NCI-H1048 (cell line): ENCODE measurements at regions not wholly inside any gene's neighbourhood (a gene's known extent, or its start where the extent isn't known, plus 50 kb on each side); places are given as distances from the start of the nearest gene placed in this dataset.
"Not testable (repeated sequence)": the region's sequence is repeated elsewhere in the genome, so short reads cannot be mapped to it uniquely, and the experiment has no call there.

Experiments
- DNase-seq: peaks from one replicate; lab custom pipeline; 2025; lab: John Stamatoyannopoulos, UW

DNA sequence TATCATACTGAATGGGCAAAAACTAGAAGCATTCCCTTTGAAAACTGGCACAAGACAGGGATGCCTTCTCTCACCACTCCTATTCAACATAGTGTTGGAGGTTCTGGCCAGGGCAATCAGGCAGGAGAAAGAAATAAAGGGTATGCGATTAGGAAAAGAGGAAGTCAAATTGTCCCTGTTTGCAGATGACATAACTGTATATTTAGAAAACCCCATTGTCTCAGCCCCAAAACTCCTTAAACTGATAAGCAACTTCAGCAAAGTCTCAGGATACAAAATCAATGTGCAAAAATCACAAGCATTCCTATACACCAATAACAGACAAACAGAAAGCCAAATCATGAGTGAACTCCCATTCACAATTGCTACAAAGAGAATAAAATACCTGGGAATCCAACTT lies 52.5 kb upstream of the CCDC71L start:
- DNase-seq, result not testable (repeated sequence)

DNA sequence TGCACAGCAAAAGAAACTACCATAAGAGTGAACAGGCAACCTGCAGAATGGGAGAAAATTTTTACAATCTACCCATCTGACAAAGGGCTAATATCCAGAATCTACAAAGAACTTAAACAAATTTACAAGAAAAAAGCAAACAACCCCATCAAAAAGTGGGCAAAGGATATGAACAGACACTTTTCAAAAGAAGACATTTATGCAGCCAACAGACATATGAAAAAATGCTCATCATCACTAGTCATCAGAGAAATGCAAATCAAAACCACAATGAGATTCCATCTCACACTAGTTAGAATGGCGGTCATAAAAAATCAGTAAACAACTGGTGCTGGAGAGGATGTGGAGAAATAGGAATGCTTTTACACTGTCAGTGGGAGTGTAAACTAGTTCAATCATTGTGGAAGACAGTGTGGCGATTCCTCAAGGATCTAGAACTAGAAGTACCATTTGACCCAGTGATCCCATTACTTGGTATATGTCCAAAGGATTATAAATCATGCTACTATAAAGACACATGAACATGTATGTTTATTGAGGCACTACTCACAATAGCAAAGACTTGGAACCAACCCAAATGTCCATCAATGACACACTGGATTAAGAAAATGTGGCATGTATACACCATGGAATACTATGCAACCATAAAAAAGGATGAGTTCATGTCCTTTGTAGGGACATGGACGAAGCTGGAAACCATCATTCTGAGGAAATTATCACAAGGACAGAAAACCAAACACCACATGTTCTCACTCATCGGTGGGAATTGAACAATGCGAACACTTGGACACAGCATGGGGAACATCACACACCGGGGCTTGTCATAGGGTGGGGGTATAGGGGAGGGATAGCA lies 53.9 kb upstream of the CCDC71L start:
- not testable (repeated sequence) for DNase-seq

DNA sequence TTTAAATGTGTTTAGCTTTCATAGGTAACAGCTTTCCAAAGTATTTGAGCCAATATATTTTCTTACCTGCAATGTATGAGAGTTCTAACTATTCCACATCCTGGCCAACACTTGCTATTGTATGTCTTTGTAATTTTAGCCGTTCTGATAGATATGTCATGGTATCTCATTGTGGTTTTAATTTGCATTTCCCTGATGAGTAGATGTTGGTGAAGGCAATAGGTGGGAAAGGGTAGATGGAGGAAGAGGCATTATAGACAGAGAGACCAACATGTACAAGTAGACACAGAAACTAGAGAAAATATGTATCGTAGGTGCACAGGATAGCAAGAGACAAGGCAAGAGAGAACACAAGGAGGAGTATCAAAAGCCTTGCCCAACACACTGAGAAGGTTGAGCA lies 54.8 kb upstream of the CCDC71L start:
- no peak for DNase-seq

GRCh38 chr7:106717254-106717954 lies 56.4 kb upstream of the CCDC71L start:
- no peak for DNase-seq

DNA sequence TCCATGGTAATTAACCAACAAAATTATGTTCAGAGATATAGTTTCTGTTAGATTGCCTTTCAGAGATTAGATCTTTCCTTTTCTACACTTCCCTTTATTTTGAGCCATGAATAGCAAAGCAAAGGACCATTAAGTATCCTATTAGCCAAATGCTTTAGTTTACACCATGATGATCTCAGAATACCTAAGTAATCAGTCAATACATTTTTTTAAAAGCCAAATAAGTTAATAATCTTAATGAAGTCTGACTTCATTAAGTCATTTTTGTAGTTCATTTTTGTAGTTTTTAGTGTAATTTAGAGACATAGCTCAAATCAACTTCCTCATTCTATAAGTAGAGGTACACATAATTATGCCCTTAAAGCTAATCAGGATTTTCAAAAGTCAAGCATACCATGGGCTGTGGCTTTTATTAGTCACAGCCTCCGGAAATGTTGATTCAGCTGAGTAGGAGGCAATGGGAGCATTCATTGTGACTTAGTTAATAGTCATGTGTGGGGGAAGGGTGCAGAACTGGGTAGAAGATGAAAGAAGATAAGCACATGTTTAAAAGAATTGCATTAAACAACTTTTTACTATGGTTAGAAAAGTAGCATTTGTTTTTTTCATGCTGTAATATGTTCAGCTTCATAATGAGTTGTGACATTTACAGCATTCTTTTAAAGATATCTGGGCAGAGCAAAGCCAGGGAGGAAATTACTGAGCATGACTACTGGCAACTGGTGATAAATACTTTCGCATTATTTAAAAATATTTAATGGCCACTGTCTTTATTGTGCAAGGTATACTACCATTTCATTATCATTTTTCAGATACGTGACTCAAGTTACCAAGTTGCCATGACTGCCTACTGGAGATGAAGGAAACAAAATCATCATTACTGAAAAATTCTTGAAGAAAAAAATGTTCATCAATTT lies 57.3 kb upstream of the CCDC71L start:
- peak; percentile 35 for DNase-seq

GRCh38 chr7:106720641-106721040 lies 59.7 kb upstream of the CCDC71L start:
- DNase-seq, result no peak

- DNase-seq, result no peak
These were observed 61.1 kb upstream of the CCDC71L start for GRCh38 chr7:106721816-106722785.

GRCh38 chr7:106723398-106723797 lies 62.4 kb upstream of the CCDC71L start:
- no peak for DNase-seq

DNA sequence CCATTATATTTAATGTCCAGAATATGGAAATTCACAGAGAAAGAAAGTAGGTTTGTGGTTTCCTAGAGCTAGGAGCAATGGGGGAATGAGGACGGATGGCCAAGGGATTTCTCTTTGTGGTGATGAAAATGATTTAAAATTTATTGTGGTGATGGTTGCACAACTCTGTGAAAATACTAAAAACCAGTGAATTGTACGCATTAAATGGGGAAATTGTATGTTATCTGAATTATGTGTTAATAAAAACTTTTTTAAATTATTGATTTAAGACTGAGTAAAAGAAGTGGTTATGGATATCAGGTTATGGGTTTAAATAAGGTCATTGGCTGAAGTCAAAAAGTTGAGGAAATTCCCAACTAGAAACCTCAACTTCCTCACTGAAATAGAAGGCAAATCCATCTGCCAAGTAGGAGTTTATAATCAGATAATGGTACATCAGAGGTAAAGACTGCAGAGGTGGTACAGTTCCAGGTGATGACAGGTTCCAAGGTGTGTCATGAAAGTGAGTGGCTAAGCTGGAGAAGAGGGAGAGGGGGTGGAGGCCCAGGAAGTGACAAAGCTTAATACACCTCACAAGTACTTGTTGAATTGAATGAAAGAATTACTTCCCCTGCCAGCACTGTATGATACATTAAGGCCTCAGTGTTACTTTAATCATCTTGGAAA lies 68.9 kb upstream of the CCDC71L start:
- no peak for DNase-seq

DNA sequence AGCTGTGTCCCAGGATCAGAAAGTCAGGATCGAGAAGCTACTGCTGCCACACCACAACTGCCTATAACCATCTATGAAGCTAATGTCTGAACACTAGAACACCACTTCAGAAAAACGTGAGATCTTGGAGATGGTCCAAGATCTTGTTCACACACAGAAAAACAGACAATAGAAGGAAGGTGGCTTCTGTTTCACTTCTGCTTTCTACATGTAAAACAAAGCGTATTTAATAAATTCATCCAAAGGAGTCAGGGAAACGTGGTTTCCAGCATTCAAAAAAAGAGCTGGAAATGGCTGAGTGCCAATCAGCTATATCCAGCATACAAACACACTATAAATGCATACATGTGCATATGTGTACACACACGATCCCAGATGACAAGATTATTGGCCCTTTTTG lies 70.2 kb upstream of the CCDC71L start:
- no peak for DNase-seq

DNA sequence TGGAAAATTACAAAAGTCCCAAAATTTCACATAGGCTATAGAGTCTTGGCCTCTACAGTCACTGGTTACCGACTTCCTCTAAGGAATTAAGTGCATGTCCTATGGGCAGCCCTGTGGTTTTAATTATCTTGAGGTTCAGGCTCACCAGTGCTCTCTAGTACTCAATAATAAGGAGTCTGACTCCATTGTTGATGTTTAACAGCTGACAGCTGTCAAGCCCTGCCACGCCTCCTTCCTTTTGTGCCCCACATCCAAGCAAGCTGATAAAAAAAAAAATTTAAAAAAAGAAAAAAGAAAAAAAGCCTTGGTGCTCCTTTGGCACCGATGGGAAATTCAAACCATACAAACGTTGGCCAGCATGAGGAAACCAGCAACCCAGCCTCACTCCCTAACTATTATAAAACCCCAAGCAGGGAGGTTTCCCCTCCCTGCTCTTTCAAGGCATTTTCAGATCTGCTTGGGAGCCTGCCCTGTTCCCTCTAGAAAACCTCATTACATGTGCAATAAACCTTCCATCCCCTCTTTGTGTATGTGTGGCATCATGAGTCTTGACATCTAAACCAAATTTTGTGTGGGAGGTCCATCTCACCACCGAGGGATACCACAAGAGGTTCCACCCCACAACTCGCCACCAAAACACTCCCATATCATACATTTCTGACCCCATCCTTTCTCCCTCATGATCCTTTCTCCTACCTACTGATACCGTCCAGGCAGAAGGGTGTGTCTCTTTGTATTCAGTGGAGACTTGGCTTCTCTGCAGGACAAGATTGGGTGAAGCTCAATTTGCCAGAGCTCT lies 70.9 kb upstream of the CCDC71L start:
- DNase-seq, result no peak

GRCh38 chr7:106735637-106736036 lies 74.7 kb upstream of the CCDC71L start:
- no peak for DNase-seq

DNA sequence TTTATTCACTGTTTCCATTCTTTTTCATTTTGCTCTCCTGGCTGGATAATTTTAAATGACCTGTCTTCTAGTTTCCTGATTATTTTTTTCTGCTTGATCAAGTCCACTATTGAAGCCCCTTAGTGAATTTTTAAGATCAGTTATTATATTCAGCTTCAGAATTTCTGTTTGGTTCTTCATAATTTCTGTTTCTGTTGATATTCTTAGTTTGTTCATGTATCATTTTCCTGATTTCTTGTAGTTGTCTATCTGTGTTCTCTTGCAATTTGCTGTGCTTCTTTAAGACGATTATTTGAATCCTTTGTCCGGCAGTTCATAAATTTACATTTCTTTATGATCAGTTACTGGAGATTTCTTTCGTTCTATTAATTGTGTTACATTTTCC lies 75.2 kb upstream of the CCDC71L start:
- no peak for DNase-seq

DNA sequence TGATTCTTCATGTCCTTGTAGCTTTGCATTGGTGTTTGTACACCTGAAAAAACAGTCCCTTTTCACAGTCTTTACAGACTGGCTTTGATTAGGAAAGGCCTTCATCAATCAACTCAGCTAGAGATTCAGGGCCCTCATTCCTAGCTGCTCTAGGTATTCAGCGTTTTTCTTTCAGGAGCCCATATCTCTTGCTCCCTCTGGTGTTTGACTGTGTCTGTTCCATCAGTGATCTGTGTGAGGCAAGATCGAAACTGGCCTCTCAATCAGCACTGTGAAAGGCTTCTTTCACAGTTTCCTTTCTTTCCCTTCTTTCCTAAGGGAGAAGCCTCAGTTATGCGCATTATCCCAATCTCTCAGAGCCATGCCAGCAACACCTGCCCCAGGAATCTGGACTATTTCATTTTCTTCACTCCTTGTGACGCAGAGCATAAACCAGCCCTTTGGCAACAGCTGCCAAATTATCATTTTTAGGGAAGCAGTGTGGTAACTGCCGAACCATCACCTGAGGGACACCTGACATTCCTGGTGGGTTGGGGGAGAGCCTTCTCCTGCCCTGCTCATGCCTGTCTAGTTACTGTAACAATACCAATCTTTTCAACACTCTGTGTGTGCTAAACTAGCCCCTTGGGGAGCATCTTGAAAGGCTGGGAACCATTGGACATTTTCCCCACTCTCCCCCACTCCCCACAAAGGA lies 75.7 kb upstream of the CCDC71L start:
- DNase-seq, result no peak

- DNase-seq, result no peak
These were observed 76.2 kb upstream of the CCDC71L start for GRCh38 chr7:106737202-106737562.

DNA sequence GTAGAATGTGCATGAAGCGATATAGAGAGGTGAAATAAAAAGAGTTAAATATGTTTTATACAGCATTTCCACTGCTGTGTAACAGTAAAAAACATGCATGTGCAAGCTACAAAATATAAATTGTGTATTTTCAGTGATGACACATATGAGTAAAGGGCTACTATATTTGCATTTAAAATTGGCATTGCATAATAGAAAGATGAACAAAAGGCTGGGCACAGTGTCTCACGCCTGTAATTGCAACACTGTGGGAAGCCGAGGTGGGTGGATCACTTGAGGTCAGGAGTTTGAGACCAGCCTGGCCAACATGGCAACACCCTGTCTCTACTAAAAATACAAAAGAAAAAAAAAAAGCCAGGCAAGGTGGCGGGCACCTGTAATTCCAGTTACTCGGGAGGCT lies 79.8 kb upstream of the CCDC71L start:
- no peak for DNase-seq

DNA sequence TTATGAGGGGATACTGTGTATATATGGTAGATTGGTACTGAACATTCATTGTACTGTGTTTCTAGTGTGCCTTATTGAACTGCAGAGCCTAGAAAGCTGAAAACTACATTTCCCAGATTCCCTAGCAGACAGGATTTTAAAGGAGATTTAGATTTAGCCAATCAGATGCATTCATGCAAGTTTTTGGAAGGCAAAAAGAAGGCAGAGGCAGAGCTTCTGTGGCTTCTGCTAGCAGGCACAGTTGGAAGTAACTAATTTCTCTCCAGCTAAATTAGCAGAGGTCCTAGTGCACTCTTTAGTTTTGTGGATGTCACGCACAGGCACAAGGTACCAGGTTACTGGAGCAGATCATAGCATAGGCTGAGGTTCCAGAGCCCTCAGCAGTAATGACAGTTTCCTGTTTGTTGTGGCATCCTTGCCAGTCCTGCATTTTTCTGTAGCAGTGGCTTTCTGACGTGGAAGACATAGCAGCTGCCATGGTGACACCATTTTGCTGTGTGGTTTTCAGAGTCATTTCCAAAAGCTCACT lies 83.7 kb upstream of the CCDC71L start:
- DNase-seq, result no peak

DNA sequence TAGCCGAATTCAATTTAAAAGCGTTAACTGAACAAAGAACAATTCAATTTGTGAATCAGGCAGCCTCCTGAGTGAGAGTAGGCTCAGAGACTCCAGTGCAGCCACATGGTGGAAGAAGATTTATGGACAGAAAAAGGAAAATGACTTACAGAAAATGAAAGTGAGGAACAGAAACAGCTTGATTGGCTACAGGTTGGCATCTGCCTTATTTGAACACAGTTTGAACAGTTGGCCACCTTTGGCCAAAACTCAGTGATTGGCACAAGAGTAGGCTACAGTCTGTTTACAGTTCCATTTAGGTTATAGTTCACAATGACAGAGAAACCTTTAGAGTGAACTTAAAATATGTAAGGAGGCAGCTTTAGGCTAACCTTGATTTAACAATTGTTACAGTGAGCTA lies 86.3 kb upstream of the CCDC71L start:
- not testable (repeated sequence) for DNase-seq

DNA sequence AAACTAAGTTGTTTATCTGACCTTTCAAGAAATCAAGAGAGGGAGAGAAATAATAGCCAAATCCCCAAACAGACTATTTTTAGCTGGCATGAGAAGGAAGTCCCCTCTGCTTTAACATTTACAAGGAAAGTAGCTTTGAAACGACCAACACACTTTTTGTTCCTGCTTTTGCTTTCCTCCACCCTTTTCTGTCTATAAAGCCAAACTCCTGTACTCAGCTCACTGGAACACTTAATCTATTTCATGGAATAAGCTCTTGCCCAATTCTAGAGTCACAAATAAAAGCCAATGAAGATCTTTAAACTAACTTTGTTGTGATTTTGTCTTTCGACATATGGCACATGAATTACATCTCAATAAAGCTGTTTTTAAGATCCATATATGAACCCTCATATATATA lies 86.8 kb upstream of the CCDC71L start:
- no peak for DNase-seq
